HCEC 1CT (cell line): ENCODE measurements at regions not wholly inside any gene's neighbourhood (a gene's known extent, or its start where the extent isn't known, plus 50 kb on each side); places are given as distances from the start of the nearest gene placed in this dataset.

Experiments
- DNase-seq: peaks from one replicate; pipeline ENCODE4 v3.0.0-alpha.2; 2017

GRCh38 chr12:91418221-91419090, 235.8 kb upstream of the DCN start:
- no peak for DNase-seq

GRCh38 chr12:91417650-91418049, 235.0 kb upstream of the DCN start:
- no peak for DNase-seq

GRCh38 chr12:91414636-91415035, 232.0 kb upstream of the DCN start:
- no peak for DNase-seq

GRCh38 chr12:91413581-91414546, 231.2 kb upstream of the DCN start:
- DNase-seq, result peak; percentile 20

- DNase-seq, result peak; percentile 28
Measured at GRCh38 chr12:91406920-91407341, 224.3 kb upstream of the DCN start.

GRCh38 chr12:91404441-91404840, 221.8 kb upstream of the DCN start:
- DNase-seq, result no peak

GRCh38 chr12:91401190-91401589, 218.6 kb upstream of the DCN start:
- no peak for DNase-seq

- no peak for DNase-seq
Measured at GRCh38 chr12:91400271-91400670, 217.7 kb upstream of the DCN start.

GRCh38 chr12:91397866-91398532, 215.4 kb upstream of the DCN start:
- no peak for DNase-seq

- DNase-seq, result no peak
Measured at GRCh38 chr12:91396293-91396692, 213.7 kb upstream of the DCN start.

GRCh38 chr12:91395628-91396135, 213.1 kb upstream of the DCN start:
- DNase-seq, result no peak

GRCh38 chr12:91394903-91395302, 212.3 kb upstream of the DCN start:
- DNase-seq, result no peak

GRCh38 chr12:91388573-91388972, 206.0 kb upstream of the DCN start:
- DNase-seq, result no peak

- DNase-seq, result no peak
Measured at GRCh38 chr12:91387461-91388134, 205.0 kb upstream of the DCN start.

GRCh38 chr12:91384806-91385205, 202.2 kb upstream of the DCN start:
- no peak for DNase-seq

GRCh38 chr12:91384366-91384765, 201.7 kb upstream of the DCN start:
- no peak for DNase-seq

- DNase-seq, result peak; percentile 8
Measured at GRCh38 chr12:91383099-91383498, 200.5 kb upstream of the DCN start.

GRCh38 chr12:91382081-91382543, 199.5 kb upstream of the DCN start:
- peak; percentile 66 for DNase-seq

- peak; percentile 78 for DNase-seq
Measured at GRCh38 chr12:91381309-91381804, 198.7 kb upstream of the DCN start.

- DNase-seq, result no peak
Measured at GRCh38 chr12:91380631-91381030, 198.0 kb upstream of the DCN start.

- DNase-seq, result no peak
Measured at GRCh38 chr12:91379051-91379775, 196.6 kb upstream of the DCN start.
